GM19023 (cell line): ENCODE measurements at regions not wholly inside any gene's neighbourhood (a gene's known extent, or its start where the extent isn't known, plus 50 kb on each side); places are given as distances from the start of the nearest gene placed in this dataset.
A peak's percentile ranks its signal among the peaks of the same experiment; 100 is the strongest.
"Not testable (repeated sequence)": the region's sequence is repeated elsewhere in the genome, so short reads cannot be mapped to it uniquely, and the experiment has no call there.

Experiments
- ATAC-seq: cut with Tn5 transposase; IDR thresholded peaks from one replicate; pipeline ENCODE4 v1.9.1; 2021; ENCODE audit warnings: mild to moderate bottlenecking, moderate library complexity; ENCODE audit not compliant: unreplicated experiment

GRCh38 chr5:154653764-154654485, 101.3 kb upstream of the LARP1 start:
- no peak for ATAC-seq

GRCh38 chr5:154653418-154653763, 101.8 kb upstream of the LARP1 start:
- no peak for ATAC-seq

- no peak for ATAC-seq
Measured at GRCh38 chr5:154652746-154653417, 102.3 kb upstream of the LARP1 start.

GRCh38 chr5:154651795-154652194, 103.4 kb upstream of the LARP1 start:
- not testable (repeated sequence) for ATAC-seq

- no peak for ATAC-seq
Measured at GRCh38 chr5:154648706-154649105, 106.5 kb upstream of the LARP1 start.

- ATAC-seq: no peak
Measured at GRCh38 chr5:154648229-154648628, 106.9 kb upstream of the LARP1 start.

- ATAC-seq: no peak
Measured at GRCh38 chr5:154647761-154648145, 107.4 kb upstream of the LARP1 start.

GRCh38 chr5:154647114-154647760, 107.9 kb upstream of the LARP1 start:
- ATAC-seq: peak; percentile 83

GRCh38 chr5:154646745-154647113, 108.4 kb upstream of the LARP1 start:
- peak; percentile 28 for ATAC-seq

- no peak for ATAC-seq
Measured at GRCh38 chr5:154644745-154645411, 110.3 kb upstream of the LARP1 start.

GRCh38 chr5:154642499-154643245, 112.5 kb upstream of the LARP1 start:
- no peak for ATAC-seq

GRCh38 chr5:154640213-154640831, 114.9 kb upstream of the LARP1 start:
- not testable (repeated sequence) for ATAC-seq

- not testable (repeated sequence) for ATAC-seq
Measured at GRCh38 chr5:154636786-154637185, 118.4 kb upstream of the LARP1 start.

- ATAC-seq: not testable (repeated sequence)
Measured at GRCh38 chr5:154636271-154636670, 118.9 kb upstream of the LARP1 start.

GRCh38 chr5:154633744-154634143, 121.4 kb upstream of the LARP1 start:
- ATAC-seq: not testable (repeated sequence)

- ATAC-seq: no peak
Measured at GRCh38 chr5:154631141-154631540, 124.0 kb upstream of the LARP1 start.

- ATAC-seq: no peak
Measured at GRCh38 chr5:154630410-154630809, 124.8 kb upstream of the LARP1 start.

GRCh38 chr5:154628685-154629084, 126.5 kb upstream of the LARP1 start:
- no peak for ATAC-seq

GRCh38 chr5:154627698-154628678, 127.2 kb upstream of the LARP1 start:
- no peak for ATAC-seq
